ENCODE measurements at regions not wholly inside any gene's neighbourhood (a gene's known extent, or its start where the extent isn't known, plus 50 kb on each side); places are given as distances from the start of the nearest gene placed in this dataset.

DNA sequence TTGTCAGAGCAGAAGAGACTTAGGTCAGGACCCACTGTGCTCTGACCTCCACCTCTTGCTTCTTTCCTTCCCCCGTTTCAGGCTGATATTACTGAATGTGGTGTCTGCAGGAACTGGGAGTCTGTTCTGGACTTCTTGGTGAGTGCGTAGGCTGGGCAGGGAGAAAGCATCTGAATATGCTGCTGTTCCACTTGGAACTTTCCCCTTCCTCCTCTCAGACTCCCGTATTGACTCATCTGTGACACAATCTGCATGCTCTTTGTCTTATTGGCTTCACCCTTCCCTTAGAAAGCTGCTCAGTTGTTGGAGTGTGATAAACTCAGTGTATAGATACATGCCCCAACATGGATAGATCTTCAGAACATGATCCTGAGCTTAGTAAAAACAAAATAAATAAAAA, 137.6 kb upstream of the HABP2 start:
- Mint-ChIP-seq H3K36me3 (ENCODE audit: low read depth) (no peaks in the 10 kb centered on the region), H3K27ac (no peak overlapping the region), H3K9me3 (peaks cover 3% of the 10 kb centered on the region)

GRCh38 chr10:113420057-113420732, 132.7 kb upstream of the HABP2 start:
- Mint-ChIP-seq H3K9me3 (peaks cover 3% of the 10 kb centered on the region), H3K4me1 (ENCODE audit: low read depth) (no peaks in the 10 kb centered on the region), H3K27ac (no peak overlapping the region), H3K36me3 (ENCODE audit: low read depth) (no peaks in the 10 kb centered on the region), H3K27me3 (peaks cover 21% of the 10 kb centered on the region), H3K4me3 (no peak overlapping the region)
- ATAC-seq (ENCODE audit: poor library complexity) (no peak), DNase-seq (no peak)
- H3K4me3 ChIP-seq (ENCODE audit: low read length), result no peak overlapping the region
- H3K4me1 ChIP-seq (ENCODE audit: insufficient read depth, low read length), result no peaks in the 10 kb centered on the region
- CTCF ChIA-PET, result no interaction called here
- POLR2A ChIA-PET, result no interaction called here
- no peaks in the 10 kb centered on the region for H3K27me3 ChIP-seq (ENCODE audit: control insufficient read depth in 1 of 2, insufficient read depth in 2 of 2, low read length in 2 of 2)
- peaks cover 4 to 10% of the 10 kb centered on the region in 2 experiments for H3K9me3 ChIP-seq (ENCODE audit: control insufficient read depth in 1 of 2, insufficient read depth in 1 of 2, low read length in 2 of 2)
- no peaks in the 10 kb centered on the region for H3K36me3 ChIP-seq (ENCODE audit: insufficient read depth, low read length)
- TF ChIP-seq, protein P1, sequence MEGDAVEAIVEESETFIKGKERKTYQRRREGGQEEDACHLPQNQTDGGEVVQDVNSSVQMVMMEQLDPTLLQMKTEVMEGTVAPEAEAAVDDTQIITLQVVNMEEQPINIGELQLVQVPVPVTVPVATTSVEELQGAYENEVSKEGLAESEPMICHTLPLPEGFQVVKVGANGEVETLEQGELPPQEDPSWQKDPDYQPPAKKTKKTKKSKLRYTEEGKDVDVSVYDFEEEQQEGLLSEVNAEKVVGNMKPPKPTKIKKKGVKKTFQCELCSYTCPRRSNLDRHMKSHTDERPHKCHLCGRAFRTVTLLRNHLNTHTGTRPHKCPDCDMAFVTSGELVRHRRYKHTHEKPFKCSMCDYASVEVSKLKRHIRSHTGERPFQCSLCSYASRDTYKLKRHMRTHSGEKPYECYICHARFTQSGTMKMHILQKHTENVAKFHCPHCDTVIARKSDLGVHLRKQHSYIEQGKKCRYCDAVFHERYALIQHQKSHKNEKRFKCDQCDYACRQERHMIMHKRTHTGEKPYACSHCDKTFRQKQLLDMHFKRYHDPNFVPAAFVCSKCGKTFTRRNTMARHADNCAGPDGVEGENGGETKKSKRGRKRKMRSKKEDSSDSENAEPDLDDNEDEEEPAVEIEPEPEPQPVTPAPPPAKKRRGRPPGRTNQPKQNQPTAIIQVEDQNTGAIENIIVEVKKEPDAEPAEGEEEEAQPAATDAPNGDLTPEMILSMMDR (IDR thresholded peaks at IDR 0.05), result no peak
- no peak overlapping the region for H3K27ac ChIP-seq (ENCODE audit: low read depth in 1 of 2, low read length in 2 of 2)
- intact Hi-C loops (cut with DNase I, micrococcal nuclease), result no loop called here

More for the DNA sequence above, 137.6 kb upstream of the HABP2 start:
- ChIA-PET POLR2A (no interaction called here), CTCF (no interaction called here)
- no peak for DNase-seq
- ATAC-seq (ENCODE audit: poor library complexity), result no peak
- Histone ChIP-seq H3K4me3 (ENCODE audit: low read length) (no peak overlapping the region), H3K4me1 (ENCODE audit: insufficient read depth, low read length) (no peaks in the 10 kb centered on the region), H3K36me3 (ENCODE audit: insufficient read depth, low read length) (no peaks in the 10 kb centered on the region), H3K9me3 (ENCODE audit: control insufficient read depth in 1 of 2, insufficient read depth in 1 of 2, low read length in 2 of 2) (peaks cover 0 to 10% of the 10 kb centered on the region in 2 experiments), H3K27me3 (ENCODE audit: control insufficient read depth in 1 of 2, insufficient read depth in 2 of 2, low read length in 2 of 2) (peaks cover 0 to under 1% of the 10 kb centered on the region in 2 experiments), H3K27ac (ENCODE audit: low read depth in 1 of 2, low read length in 2 of 2) (no peak overlapping the region)
- intact Hi-C loops (cut with DNase I, micrococcal nuclease), result no loop called here
- Mint-ChIP-seq H3K4me1 (ENCODE audit: low read depth) (no peaks in the 10 kb centered on the region), H3K4me3 (no peak overlapping the region), H3K27me3 (peaks cover 21% of the 10 kb centered on the region)
- TF ChIP-seq, protein P1 (IDR thresholded peaks at IDR 0.05), result no peak

DNA sequence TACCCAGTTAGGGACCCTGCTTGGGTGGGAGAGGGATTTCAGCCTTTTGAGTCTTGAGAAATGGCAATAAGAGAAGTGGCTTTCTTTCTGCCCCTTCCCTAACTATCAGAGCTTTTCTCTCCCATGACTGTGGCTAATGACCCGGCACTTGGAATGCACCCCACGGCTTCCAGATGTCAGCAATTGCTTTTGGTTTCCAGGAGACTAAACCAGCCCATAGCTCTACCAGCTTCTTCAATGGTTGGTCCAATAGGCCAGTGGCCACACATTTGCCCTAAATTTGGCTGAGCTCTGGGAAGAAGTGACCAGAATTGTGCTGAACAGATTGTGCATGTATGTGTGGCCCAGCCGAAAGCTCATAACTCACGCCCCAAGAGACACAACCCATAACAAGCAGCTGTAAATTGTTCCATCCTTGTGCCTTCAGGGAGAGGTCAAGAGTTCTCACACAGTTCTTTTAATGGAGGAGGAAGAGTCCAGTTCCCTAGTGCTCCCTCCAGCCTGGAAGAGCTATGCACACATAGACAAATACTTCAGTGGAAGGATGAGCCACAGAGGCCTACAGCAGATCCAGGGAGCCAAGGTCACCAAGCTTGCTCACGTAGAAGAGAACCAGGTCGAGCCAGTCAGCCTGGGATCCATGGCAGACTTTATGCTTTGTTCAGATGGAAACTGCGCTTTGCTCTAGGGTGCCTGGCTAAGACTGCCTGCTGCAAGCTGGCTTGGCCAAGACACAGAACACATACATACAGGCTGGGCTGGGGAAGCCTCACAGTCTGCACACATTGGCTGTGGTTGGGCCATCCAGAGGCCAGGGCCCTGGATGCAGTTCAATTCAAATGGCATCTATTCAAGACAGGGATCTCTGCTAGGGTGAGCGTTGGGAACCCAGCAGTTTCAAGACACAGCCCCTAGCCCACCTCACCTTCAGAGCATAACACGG, 131.8 kb upstream of the HABP2 start:
- Mint-ChIP-seq H3K4me1 (ENCODE audit: low read depth) (no peaks in the 10 kb centered on the region), H3K27ac (no peak overlapping the region), H3K27me3 (peaks cover 16% of the 10 kb centered on the region), H3K9me3 (peaks cover 3% of the 10 kb centered on the region), H3K4me3 (no peak overlapping the region), H3K36me3 (ENCODE audit: low read depth) (no peaks in the 10 kb centered on the region)
- CTCF ChIA-PET, result no interaction called here
- TF ChIP-seq, protein P1 (IDR thresholded peaks at IDR 0.05), result no peak
- H3K9me3 ChIP-seq (ENCODE audit: control insufficient read depth in 1 of 2, insufficient read depth in 1 of 2, low read length in 2 of 2), result peaks cover 4 to 10% of the 10 kb centered on the region in 2 experiments
- POLR2A ChIA-PET, result no interaction called here
- no peaks in the 10 kb centered on the region for H3K4me1 ChIP-seq (ENCODE audit: insufficient read depth, low read length)
- H3K4me3 ChIP-seq (ENCODE audit: low read length), result no peak overlapping the region
- ATAC-seq (ENCODE audit: poor library complexity) (no peak), DNase-seq (no peak)
- no peaks in the 10 kb centered on the region for H3K36me3 ChIP-seq (ENCODE audit: insufficient read depth, low read length)
- H3K27me3 ChIP-seq (ENCODE audit: control insufficient read depth in 1 of 2, insufficient read depth in 2 of 2, low read length in 2 of 2), result no peaks in the 10 kb centered on the region
- intact Hi-C loops (cut with DNase I, micrococcal nuclease), result no loop called here
- H3K27ac ChIP-seq (ENCODE audit: low read depth in 1 of 2, low read length in 2 of 2), result no peak overlapping the region

All from CD4-positive, alpha-beta T cell (primary cell).